SU-DHL-6 (cell line): ENCODE measurements at regions not wholly inside any gene's neighbourhood (a gene's known extent, or its start where the extent isn't known, plus 50 kb on each side); places are given as distances from the start of the nearest gene placed in this dataset.

Experiments
- CTCF ChIP-seq: fragments of 200-600 bp; sonication (generic); IDR thresholded peaks from one replicate; pipeline ENCODE4 v1.5.1; 2017; ENCODE audit warnings: antibody characterized with exemption, mild to moderate bottlenecking, low read length, moderate library complexity; ENCODE audit not compliant: insufficient read depth, poor library complexity, severe bottlenecking
- EZH2phosphoT487 ChIP-seq: fragments of 200-600 bp; sonication (generic), shearing (Covaris generic); conservative IDR thresholded peaks from 2 replicates; pipeline ENCODE4 v1.6.1; 2018; ENCODE audit warnings: mild to moderate bottlenecking, antibody characterized with exemption, low read length, moderate library complexity, mixed read lengths

- TF ChIP-seq CTCF (no peak), EZH2phosphoT487 (no peak)
Measured at GRCh38 chr13:44692173-44692713, 116.1 kb upstream of the TSC22D1 start.
